Natural killer cell treated with Interleukin-12 subunit alpha and Interleukin-12 subunit beta and Interleukin-15 and Interleukin-18, amount 100 ng/mL, for 72 hours (primary cell): ENCODE measurements at regions not wholly inside any gene's neighbourhood (a gene's known extent, or its start where the extent isn't known, plus 50 kb on each side); places are given as distances from the start of the nearest gene placed in this dataset.
"Not testable (repeated sequence)": the region's sequence is repeated elsewhere in the genome, so short reads cannot be mapped to it uniquely, and the experiment has no call there.

Experiments used
- ATAC-seq, 2 donors: fragments of 150-1000 bp; cut with Tn5 transposase in 1 of 2; sonication (Bioruptor Pico), chemical (Tn5 transposase) in 1 of 2; 2 replicates each; pipeline ENCODE4 v1.10.0; 2021
- DNase-seq: peaks from one replicate; pipeline ENCODE4 v3.0.0; 2022; ENCODE audit warnings: low spot score
- H3K27ac Mint-ChIP-seq, 2 donors: 1 replicate in 1 of 2; 2 replicates in 1 of 2; pipeline ENCODE4 v1.8.0; 2022; ENCODE audit warnings: mixed read lengths in 2 of 2, mild to moderate bottlenecking in 1 of 2, moderate library complexity in 1 of 2
- H3K27me3 Mint-ChIP-seq, 2 donors: 1 replicate in 1 of 2; 2 replicates in 1 of 2; pipeline ENCODE4 v1.8.0; 2022; ENCODE audit warnings: mixed read lengths in 2 of 2
- H3K36me3 Mint-ChIP-seq: one replicate; pipeline ENCODE4 v1.8.0; 2022; ENCODE audit warnings: mixed read lengths
- H3K4me1 Mint-ChIP-seq, 2 donors: 1 replicate in 1 of 2; 2 replicates in 1 of 2; pipeline ENCODE4 v1.8.0; 2022; ENCODE audit warnings: low read depth in 2 of 2, mixed read lengths in 2 of 2, mild to moderate bottlenecking in 1 of 2
- H3K4me3 Mint-ChIP-seq: one replicate; pipeline ENCODE4 v1.8.0; 2022; ENCODE audit warnings: mixed read lengths
- H3K9me3 Mint-ChIP-seq: 2 replicates; pipeline ENCODE4 v1.8.0; 2022; ENCODE audit warnings: mixed read lengths

GRCh38 chr3:67245545-67245944 is 247.4 kb downstream of the KBTBD8 start:
- H3K9me3 Mint-ChIP-seq: peaks cover 13% of the 10 kb centered on the region
- no peaks in the 10 kb centered on the region for H3K36me3 Mint-ChIP-seq
- no peak for ATAC-seq

DNA sequence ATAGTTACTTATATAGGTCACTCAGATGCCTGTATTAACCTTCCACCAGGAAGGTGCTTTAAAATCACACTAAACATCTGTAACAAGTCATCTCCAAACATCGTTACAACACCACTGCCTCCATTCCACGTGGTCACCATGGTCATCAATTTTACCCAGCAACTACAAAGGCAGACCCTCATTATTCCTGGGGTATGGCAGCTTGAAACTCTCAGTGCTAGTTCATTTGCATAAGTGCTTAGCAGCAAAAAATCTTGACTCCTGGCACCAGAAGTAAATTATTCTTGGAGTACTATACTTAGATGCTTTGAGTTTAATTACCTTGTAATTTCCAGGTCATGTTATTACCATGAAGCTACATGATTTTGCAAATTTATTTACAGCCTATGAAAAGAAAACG is 250.6 kb downstream of the KBTBD8 start:
- Mint-ChIP-seq H3K27me3 (no peaks in the 10 kb centered on the region), H3K4me1 (no peaks in the 10 kb centered on the region), H3K27ac (no peak overlapping the region), H3K9me3 (peaks cover 21% of the 10 kb centered on the region), H3K36me3 (no peaks in the 10 kb centered on the region), H3K4me3 (no peak overlapping the region)
- ATAC-seq (no peak), DNase-seq (no peak)

More at GRCh38 chr3:67245545-67245944, 247.4 kb downstream of the KBTBD8 start:
- H3K4me3 Mint-ChIP-seq: no peak overlapping the region
- no peak for DNase-seq
- no peak overlapping the region for H3K27ac Mint-ChIP-seq
- no peaks in the 10 kb centered on the region for H3K27me3 Mint-ChIP-seq
- no peaks in the 10 kb centered on the region for H3K4me1 Mint-ChIP-seq

DNA sequence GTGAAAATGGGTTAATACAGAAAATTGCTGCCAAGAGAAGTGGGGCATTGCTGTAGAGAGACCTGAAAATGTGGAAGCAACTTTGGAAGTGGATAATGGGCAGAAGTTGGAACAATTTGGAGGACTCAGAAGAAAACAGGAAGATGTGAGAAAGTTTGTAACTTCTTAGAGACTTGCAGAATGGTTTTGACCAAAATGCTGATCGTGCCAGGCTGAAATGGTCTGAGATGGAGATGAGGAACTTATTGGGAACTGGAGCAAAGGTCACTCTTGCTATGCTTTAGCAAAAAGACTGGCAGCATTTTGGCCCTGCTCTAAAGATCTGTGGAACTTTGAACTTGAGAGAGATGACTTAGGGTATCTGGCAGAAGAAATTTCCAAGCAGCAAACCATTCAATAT is 254.8 kb downstream of the KBTBD8 start:
- not testable (repeated sequence) for H3K36me3 Mint-ChIP-seq, ATAC-seq, DNase-seq, H3K4me1 Mint-ChIP-seq, H3K27me3 Mint-ChIP-seq, H3K27ac Mint-ChIP-seq, H3K4me3 Mint-ChIP-seq
- peaks cover 12% of the 10 kb centered on the region for H3K9me3 Mint-ChIP-seq

DNA sequence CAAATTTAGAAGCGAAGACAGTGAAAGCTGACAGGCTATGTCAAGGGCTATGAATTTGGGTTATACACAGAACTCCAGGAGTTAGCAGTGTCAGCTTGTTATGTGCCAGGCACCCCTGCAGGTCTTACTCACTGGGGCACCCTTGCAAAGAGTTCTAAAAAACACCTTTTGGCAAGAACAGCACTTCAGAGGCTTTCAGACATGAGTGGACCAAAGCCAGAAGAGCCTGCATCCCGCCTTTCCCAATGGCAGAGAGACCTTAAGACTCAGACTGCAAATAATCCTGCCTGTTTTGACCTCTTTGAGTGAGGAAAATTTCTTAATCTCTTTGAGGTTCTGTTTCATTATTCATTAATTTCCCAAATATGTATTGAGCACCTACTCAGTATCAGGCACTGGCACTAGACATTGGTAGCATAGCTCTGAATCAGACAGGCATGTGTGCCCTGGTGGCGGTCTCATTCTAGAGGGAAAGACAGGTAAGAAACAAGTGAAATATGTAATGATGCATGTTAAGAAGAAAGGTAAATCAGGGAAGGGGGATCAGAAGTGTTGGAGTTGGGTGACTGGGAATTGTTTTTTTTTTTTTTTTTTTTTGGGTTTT is 280.0 kb downstream of the KBTBD8 start:
- ATAC-seq (no peak), DNase-seq (no peak)
- H3K9me3 Mint-ChIP-seq: peaks cover 19% of the 10 kb centered on the region
- H3K4me1 Mint-ChIP-seq: no peaks in the 10 kb centered on the region
- no peak overlapping the region for H3K27ac Mint-ChIP-seq
- no peaks in the 10 kb centered on the region for H3K36me3 Mint-ChIP-seq
- H3K27me3 Mint-ChIP-seq: no peaks in the 10 kb centered on the region
- no peak overlapping the region for H3K4me3 Mint-ChIP-seq

DNA sequence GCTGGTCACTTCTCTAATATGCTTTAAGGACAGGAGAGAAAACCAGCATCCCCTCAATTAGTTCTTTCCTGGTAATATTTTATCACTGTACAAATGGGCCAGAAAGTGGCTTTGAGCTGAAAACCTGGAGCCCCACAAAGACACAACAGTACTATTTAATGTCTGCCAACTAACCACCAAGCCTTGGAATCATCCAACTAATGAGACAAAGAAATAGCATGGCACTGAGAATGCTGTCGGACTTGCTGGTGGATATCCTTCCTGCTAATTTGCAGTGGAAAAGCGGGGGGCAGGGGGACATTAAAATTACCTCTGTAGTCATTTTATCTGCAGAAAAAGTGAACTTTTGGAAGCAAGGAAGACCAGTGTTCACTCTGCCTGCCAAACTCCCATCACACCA is 288.5 kb downstream of the KBTBD8 start:
- no peaks in the 10 kb centered on the region for H3K4me1 Mint-ChIP-seq
- ATAC-seq (no peak), DNase-seq (no peak)
- H3K27ac Mint-ChIP-seq: no peak overlapping the region
- H3K36me3 Mint-ChIP-seq: no peaks in the 10 kb centered on the region
- peaks cover 0 to 7% of the 10 kb centered on the region in 2 donors for H3K27me3 Mint-ChIP-seq
- H3K4me3 Mint-ChIP-seq: no peak overlapping the region
- peaks cover 18% of the 10 kb centered on the region for H3K9me3 Mint-ChIP-seq

DNA sequence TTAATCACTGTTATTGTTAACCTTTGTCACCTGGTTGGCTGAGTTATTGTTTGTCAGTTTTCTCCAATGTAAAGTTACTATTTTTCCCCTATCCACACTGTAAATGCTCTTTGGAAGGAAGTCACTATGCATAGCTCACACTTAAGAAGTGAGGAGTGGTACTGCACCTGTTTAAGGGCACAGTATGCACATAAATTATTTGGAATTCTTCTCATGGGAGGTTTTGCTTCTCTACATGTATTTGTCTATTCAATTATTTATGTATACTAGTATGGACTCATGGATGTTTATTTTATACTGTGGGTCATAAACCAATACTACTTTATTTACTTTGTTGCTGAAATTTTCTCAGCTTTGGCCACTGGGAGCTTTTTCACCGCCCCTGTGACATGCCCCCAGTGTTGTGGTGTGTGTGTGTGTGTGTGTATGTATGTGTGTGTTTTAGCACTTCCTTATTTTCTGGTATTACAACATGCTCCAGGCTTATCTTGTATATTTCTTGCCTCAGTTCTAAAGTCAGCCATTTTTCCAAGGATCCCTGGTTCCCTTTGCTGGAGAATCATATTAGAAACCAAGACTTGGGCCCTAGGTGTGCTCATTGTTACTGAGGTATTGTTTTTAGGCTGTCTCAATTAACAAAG is 290.5 kb downstream of the KBTBD8 start:
- Mint-ChIP-seq H3K27ac (no peak overlapping the region), H3K36me3 (no peaks in the 10 kb centered on the region), H3K27me3 (peaks cover 0 to 7% of the 10 kb centered on the region in 2 donors), H3K4me1 (no peaks in the 10 kb centered on the region), H3K4me3 (no peak overlapping the region), H3K9me3 (peaks cover 13% of the 10 kb centered on the region)
- no peak for ATAC-seq
- no peak for DNase-seq

DNA sequence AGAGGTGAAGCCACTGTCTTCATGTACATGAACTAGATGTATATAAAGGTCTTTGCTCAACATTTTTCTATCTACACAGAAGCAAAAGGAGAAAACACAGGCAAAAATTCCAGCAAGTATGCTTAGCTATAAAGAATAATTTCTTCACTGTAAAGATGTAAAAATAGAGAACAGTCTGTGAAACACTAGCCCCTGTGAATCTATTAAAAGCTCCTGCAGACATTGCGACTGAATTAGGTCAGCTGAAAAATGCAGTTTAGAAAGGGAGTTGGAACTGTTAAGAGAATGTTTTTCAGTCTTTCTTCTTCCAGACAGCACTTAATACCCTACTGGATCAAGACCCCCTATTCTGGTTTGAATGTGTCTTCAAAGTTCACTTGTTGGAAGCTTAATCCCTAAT is 291.5 kb downstream of the KBTBD8 start:
- Mint-ChIP-seq H3K27me3 (peaks cover 0 to 7% of the 10 kb centered on the region in 2 donors), H3K27ac (no peak overlapping the region), H3K9me3 (peaks cover 11% of the 10 kb centered on the region), H3K4me1 (no peaks in the 10 kb centered on the region), H3K4me3 (no peak overlapping the region), H3K36me3 (no peaks in the 10 kb centered on the region)
- ATAC-seq (no peak), DNase-seq (no peak)

- no peaks in the 10 kb centered on the region for H3K4me1 Mint-ChIP-seq
- DNase-seq (no peak), ATAC-seq (no peak)
- peaks cover 0 to 7% of the 10 kb centered on the region in 2 donors for H3K27me3 Mint-ChIP-seq
- no peak overlapping the region for H3K27ac Mint-ChIP-seq
- no peaks in the 10 kb centered on the region for H3K36me3 Mint-ChIP-seq
- H3K4me3 Mint-ChIP-seq: no peak overlapping the region
- H3K9me3 Mint-ChIP-seq: peaks cover 11% of the 10 kb centered on the region
These were observed 292.3 kb downstream of the KBTBD8 start for GRCh38 chr3:67290438-67290837.

DNA sequence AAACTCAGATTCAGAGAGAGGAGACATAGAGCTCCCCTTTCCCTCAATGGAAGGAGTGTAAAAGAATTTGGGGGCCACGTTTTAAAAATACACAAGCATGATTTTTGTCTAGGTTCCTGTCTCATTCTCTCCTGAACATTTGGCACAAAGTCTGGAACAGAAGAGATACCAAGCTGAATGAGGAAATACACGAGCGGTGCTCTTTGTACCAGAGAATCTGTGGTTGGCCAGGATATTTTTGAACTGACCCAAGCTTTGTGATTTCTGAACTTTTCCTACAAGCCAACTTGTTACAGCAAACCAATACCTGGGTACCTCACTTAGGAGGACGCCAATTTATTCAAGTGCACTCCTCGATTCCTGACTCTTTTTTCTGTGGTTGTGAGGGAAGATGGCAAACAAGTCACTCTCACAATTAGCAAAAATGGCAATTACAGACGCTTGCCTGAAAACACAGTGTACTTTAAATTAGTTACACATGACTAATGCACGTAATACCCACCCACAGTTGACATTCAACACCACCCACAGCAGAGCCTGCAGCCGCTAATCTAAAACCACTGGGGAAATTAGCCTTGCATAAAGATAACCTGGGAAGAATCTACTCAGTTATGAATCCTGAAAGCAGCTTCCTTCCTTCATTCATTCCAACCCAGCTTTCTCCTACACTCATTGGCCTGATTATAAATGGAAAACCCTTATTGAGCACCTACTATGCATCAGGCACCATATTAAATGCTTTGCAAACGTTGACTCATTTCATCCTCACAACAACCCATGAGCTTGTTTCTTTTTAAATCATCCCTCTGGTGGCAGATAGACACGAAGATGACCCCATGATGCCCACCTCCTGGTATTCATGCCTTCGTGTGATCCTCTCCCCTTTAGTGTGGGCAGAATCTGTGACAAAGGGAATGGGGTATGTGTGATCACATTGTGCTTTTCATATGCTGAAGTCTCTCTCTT is 293.5 kb downstream of the KBTBD8 start:
- ATAC-seq: no peak
- no peaks in the 10 kb centered on the region for H3K36me3 Mint-ChIP-seq
- DNase-seq: no peak
- H3K9me3 Mint-ChIP-seq: peaks cover 11% of the 10 kb centered on the region
- no peak overlapping the region for H3K27ac Mint-ChIP-seq
- H3K4me1 Mint-ChIP-seq: no peaks in the 10 kb centered on the region
- H3K27me3 Mint-ChIP-seq: peaks cover 0 to 7% of the 10 kb centered on the region in 2 donors
- no peak overlapping the region for H3K4me3 Mint-ChIP-seq

DNA sequence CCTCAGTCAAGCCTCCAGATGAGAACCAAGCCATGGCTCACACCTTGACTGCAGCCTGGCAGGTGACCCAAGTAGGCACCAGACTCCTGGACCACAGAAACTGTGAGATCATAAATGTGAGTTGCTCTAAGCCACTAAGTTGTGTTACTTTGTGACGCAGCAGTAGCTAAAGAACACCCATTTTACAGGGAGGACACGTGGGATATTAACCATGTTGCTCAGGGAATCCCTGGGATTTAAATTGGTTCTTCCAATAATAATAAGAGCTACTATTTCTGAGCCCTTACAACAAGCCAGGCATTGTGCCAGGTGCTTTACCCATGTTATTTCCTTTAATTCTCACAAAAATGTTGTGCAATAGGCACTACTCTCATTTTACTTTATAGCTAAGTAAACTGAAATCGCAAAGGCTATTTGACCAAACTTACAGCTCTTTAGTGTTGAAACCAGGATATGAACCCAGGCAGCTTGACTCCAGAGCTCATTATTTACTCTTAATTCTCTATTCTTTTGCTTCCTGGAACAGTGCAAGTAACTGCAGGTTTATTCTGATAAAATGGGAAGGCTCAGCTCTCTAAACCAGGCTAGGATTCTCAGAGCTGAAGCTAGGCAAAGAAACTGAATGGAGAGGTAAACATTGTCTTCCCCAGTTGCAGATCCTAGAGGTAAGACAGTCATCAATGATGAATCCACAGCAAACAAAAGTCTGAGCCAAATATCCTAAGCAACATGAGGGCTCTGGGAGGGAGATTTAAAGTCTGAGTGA is 294.4 kb downstream of the KBTBD8 start:
- no peaks in the 10 kb centered on the region for H3K36me3 Mint-ChIP-seq

DNA sequence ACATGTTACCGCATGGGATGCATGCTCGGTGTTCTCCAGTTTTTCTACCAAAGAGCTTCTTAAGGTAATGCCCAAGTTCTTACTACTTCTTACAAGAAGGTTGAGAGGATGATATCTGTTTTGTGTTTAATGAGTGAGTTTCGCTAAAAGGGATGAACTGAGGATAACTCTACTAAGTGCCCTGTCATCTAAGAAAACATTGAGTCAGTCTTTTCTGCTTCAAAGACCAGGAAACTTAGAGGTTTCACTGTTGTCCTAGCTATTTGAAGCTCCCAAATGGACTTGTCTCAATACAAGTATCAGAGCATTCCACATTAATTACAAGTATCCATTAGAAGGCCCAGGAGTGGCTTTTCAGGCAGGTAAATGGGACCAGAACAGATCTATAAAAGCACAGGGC is 296.2 kb downstream of the KBTBD8 start:
- Mint-ChIP-seq H3K36me3 (no peaks in the 10 kb centered on the region), H3K4me3 (no peak overlapping the region), H3K27me3 (peaks cover 0 to 7% of the 10 kb centered on the region in 2 donors), H3K27ac (no peak overlapping the region), H3K4me1 (no peaks in the 10 kb centered on the region), H3K9me3 (peaks cover 9% of the 10 kb centered on the region)
- DNase-seq: no peak
- ATAC-seq: no peak

More for the DNA sequence above, 294.4 kb downstream of the KBTBD8 start:
- peaks cover 0 to 7% of the 10 kb centered on the region in 2 donors for H3K27me3 Mint-ChIP-seq
- H3K4me1 Mint-ChIP-seq: no peaks in the 10 kb centered on the region
- H3K4me3 Mint-ChIP-seq: no peak overlapping the region
- no peak overlapping the region for H3K27ac Mint-ChIP-seq
- DNase-seq (no peak), ATAC-seq (no peak)
- peaks cover 11% of the 10 kb centered on the region for H3K9me3 Mint-ChIP-seq

DNA sequence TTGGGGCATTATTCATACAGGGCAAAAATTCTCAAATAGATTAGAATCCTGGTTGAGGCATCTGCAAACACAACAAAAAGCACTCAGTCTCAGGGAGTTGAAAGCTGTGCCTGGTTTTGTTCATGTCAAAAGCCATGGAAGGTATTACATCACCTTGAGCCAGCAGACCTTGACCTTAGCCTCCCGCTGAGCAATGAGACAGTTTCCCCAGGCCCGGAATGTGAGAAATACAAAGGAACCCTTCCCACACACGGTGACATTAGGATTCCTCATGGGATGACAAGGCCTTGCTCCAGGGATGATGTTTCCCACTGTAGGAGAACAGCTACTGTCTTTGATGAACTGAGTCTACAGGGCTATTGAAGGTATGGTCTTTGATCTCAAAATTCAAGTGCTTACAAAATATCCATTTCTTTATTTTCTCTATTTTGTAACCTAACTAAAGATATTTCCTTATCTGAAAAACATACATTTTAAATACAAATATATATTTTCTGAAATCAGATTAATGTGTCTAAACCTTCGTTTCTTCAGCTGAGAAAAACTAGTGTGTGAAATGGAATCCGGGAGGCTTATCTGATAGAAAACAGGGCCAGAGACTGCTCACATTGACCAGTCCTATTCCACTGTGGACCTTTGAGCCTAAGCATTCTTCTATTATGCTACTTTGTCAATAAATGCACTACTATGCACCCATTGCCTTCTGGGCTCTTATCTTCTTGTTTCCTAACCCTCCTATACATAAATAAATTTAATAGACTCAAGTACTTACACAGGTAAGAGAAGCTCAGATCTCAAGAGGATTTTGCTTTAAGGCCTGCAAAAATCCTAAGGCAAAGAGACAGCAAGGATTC is 298.2 kb downstream of the KBTBD8 start:
- Mint-ChIP-seq H3K27me3 (no peaks in the 10 kb centered on the region), H3K4me1 (no peaks in the 10 kb centered on the region), H3K4me3 (no peak overlapping the region)

More for the DNA sequence above, 298.2 kb downstream of the KBTBD8 start:
- H3K27ac Mint-ChIP-seq: no peak overlapping the region
- H3K36me3 Mint-ChIP-seq: no peaks in the 10 kb centered on the region
- DNase-seq: no peak
- ATAC-seq: no peak
- H3K9me3 Mint-ChIP-seq: peaks cover 4% of the 10 kb centered on the region
